Calu3 (cell line): ENCODE measurements at regions not wholly inside any gene's neighbourhood (a gene's known extent, or its start where the extent isn't known, plus 50 kb on each side); places are given as distances from the start of the nearest gene placed in this dataset.

ENCODE experiments used
- BruUV-seq: library from RNA; stranded (reverse); fragments of 400-500 nt; replicated peaks from 2 replicates; lab custom pipeline; 2021; lab: Mats Ljungman, UMichigan
- CTCF ChIA-PET: fragments of 300-600 bp; sonication (Branson Sonifier 250); formaldehyde crosslinking; loops from one replicate; lab custom pipeline; 2022; ENCODE audit warnings: antibody characterized with exemption; lab: Charles Lee
- DNase-seq: peaks from one replicate; pipeline ENCODE4 v3.0.0; 2022
- H3K27ac Mint-ChIP-seq: one replicate; pipeline ENCODE4 v1.8.0; 2022; ENCODE audit warnings: mixed read lengths; ENCODE audit not compliant: unreplicated experiment
- H3K27me3 Mint-ChIP-seq: one replicate; pipeline ENCODE4 v1.8.0; 2022; ENCODE audit warnings: mixed read lengths; ENCODE audit not compliant: unreplicated experiment
- H3K36me3 Mint-ChIP-seq: one replicate; pipeline ENCODE4 v1.8.0; 2022; ENCODE audit warnings: mild to moderate bottlenecking, moderate library complexity, mixed read lengths; ENCODE audit not compliant: insufficient read depth, unreplicated experiment
- H3K4me1 Mint-ChIP-seq: one replicate; pipeline ENCODE4 v1.8.0; 2022; ENCODE audit warnings: mild to moderate bottlenecking, low read depth, mixed read lengths; ENCODE audit not compliant: unreplicated experiment
- H3K4me3 Mint-ChIP-seq: one replicate; pipeline ENCODE4 v1.8.0; 2022; ENCODE audit warnings: mild to moderate bottlenecking, low read depth, moderate library complexity, mixed read lengths; ENCODE audit not compliant: unreplicated experiment
- H3K9me3 Mint-ChIP-seq: one replicate; pipeline ENCODE4 v1.8.0; 2022; ENCODE audit warnings: low read depth, mixed read lengths; ENCODE audit not compliant: unreplicated experiment
- CTCF ChIP-seq: fragments of 200-600 bp; IDR thresholded peaks from one replicate; pipeline ENCODE4 v1.8.0; 2022; ENCODE audit warnings: antibody characterized with exemption; ENCODE audit not compliant: unreplicated experiment
- intact Hi-C: fragments of 100-400 bp; cut with micrococcal nuclease; formaldehyde crosslinking; loops from one replicate; pipeline ENCODE4 v1.10.0; 2022; ENCODE audit not compliant: unreplicated experiment

GRCh38 chr11:87405356-87405755, 367.6 kb downstream of the TMEM135 start:
- Mint-ChIP-seq H3K9me3 (no peaks in the 10 kb centered on the region), H3K4me1 (no peaks in the 10 kb centered on the region), H3K36me3 (no peaks in the 10 kb centered on the region), H3K27ac (no peak overlapping the region), H3K4me3 (no peak overlapping the region), H3K27me3 (peaks cover 13% of the 10 kb centered on the region)
- DNase-seq, result no peak
- CTCF ChIA-PET, result no interaction called here
- no TSS peak for BruUV-seq
- intact Hi-C loops, result no loop called here
- TF ChIP-seq CTCF, result no peak

- H3K9me3 Mint-ChIP-seq, result no peaks in the 10 kb centered on the region
- TF ChIP-seq CTCF, result no peak
- no peak overlapping the region for H3K27ac Mint-ChIP-seq
- no peak for DNase-seq
- CTCF ChIA-PET, result no interaction called here
- BruUV-seq, result no TSS peak
- peaks cover 13% of the 10 kb centered on the region for H3K27me3 Mint-ChIP-seq
- H3K4me3 Mint-ChIP-seq, result no peak overlapping the region
- H3K36me3 Mint-ChIP-seq, result no peaks in the 10 kb centered on the region
- H3K4me1 Mint-ChIP-seq, result no peaks in the 10 kb centered on the region
- intact Hi-C loops, result no loop called here
Observed at GRCh38 chr11:87401653-87402052, 363.9 kb downstream of the TMEM135 start.

GRCh38 chr11:87399341-87399740, 361.6 kb downstream of the TMEM135 start:
- H3K27me3 Mint-ChIP-seq, result no peaks in the 10 kb centered on the region
- BruUV-seq, result no TSS peak
- no peaks in the 10 kb centered on the region for H3K36me3 Mint-ChIP-seq
- H3K4me1 Mint-ChIP-seq, result no peaks in the 10 kb centered on the region
- no peak for TF ChIP-seq CTCF
- DNase-seq, result no peak
- no peak overlapping the region for H3K4me3 Mint-ChIP-seq
- no peaks in the 10 kb centered on the region for H3K9me3 Mint-ChIP-seq
- intact Hi-C loops, result no loop called here
- CTCF ChIA-PET, result no interaction called here
- H3K27ac Mint-ChIP-seq, result no peak overlapping the region

GRCh38 chr11:87398931-87399330, 361.2 kb downstream of the TMEM135 start:
- Mint-ChIP-seq H3K4me1 (no peaks in the 10 kb centered on the region), H3K27me3 (no peaks in the 10 kb centered on the region), H3K4me3 (no peak overlapping the region), H3K36me3 (no peaks in the 10 kb centered on the region), H3K27ac (no peak overlapping the region), H3K9me3 (no peaks in the 10 kb centered on the region)
- no peak for TF ChIP-seq CTCF
- no peak for DNase-seq
- no TSS peak for BruUV-seq
- intact Hi-C loops, result no loop called here
- CTCF ChIA-PET, result no interaction called here
